Left ventricle myocardium inferior (tissue), 1 donor: ENCODE measurements at regions not wholly inside any gene's neighbourhood (a gene's known extent, or its start where the extent isn't known, plus 50 kb on each side); places are given as distances from the start of the nearest gene placed in this dataset.

ENCODE experiments used
- DNase-seq: peaks from one replicate; pipeline ENCODE4 v3.0.0-alpha.2; 2020
- H3K27ac ChIP-seq: fragments of 200-600 bp; replicated peaks from 2 replicates; pipeline ENCODE4 v1.8.0; 2021
- H3K27me3 ChIP-seq: fragments of 200-600 bp; 2 replicates; pipeline ENCODE4 v1.8.0; 2021; ENCODE audit warnings: low read depth
- H3K36me3 ChIP-seq: fragments of 200-600 bp; 2 replicates; pipeline ENCODE4 v1.8.0; 2021
- H3K4me1 ChIP-seq: fragments of 200-600 bp; 2 replicates; pipeline ENCODE4 v1.8.0; 2021
- H3K4me3 ChIP-seq: fragments of 200-600 bp; 2 replicates; pipeline ENCODE4 v1.8.0; 2021; ENCODE audit warnings: mild to moderate bottlenecking, moderate library complexity
- H3K9me3 ChIP-seq: fragments of 200-600 bp; replicated peaks from 2 replicates; pipeline ENCODE4 v1.8.0; 2021
- CTCF ChIP-seq: fragments of 200-600 bp; IDR thresholded peaks from 2 replicates; pipeline ENCODE4 v1.8.0; 2021; ENCODE audit warnings: antibody characterized with exemption, mild to moderate bottlenecking, borderline replicate concordance
- intact Hi-C: fragments of 100-400 bp; cut with micrococcal nuclease; formaldehyde crosslinking; loops from one replicate; pipeline ENCODE4 v1.11.0; 2022
- donor health status: DM: no; HTN: yes; CAD: no; lungs with severe emphysema.

- no peaks in the 10 kb centered on the region for H3K27me3 ChIP-seq
- no peak for TF ChIP-seq CTCF
- DNase-seq: no peak
- H3K27ac ChIP-seq: no peak overlapping the region
- H3K4me3 ChIP-seq: no peak overlapping the region
- H3K36me3 ChIP-seq: no peaks in the 10 kb centered on the region
- intact Hi-C loops: no loop called here
- H3K9me3 ChIP-seq: peaks cover 9% of the 10 kb centered on the region
- no peaks in the 10 kb centered on the region for H3K4me1 ChIP-seq
Observed at GRCh38 chr5:110366716-110367115, 359.8 kb downstream of the TMEM232 start.
